ENCODE measurements at regions not wholly inside any gene's neighbourhood (a gene's known extent, or its start where the extent isn't known, plus 50 kb on each side); places are given as distances from the start of the nearest gene placed in this dataset.

GRCh38 chr18:26741758-26742157 is 123.7 kb downstream of the AQP4 start (continued):
- no peak for TF ChIP-seq CTCF (IDR thresholded peaks at IDR 0.05)
- no peak for TF ChIP-seq RAD21 (IDR thresholded peaks at IDR 0.05; ENCODE audit: low read length)
- TF ChIP-seq FOXJ3 (CRISPR knock-in tag; IDR thresholded peaks at IDR 0.05): no peak
- no peak for TF ChIP-seq FOXM1 (IDR thresholded peaks at IDR 0.05; ENCODE audit: low read depth)
- TF ChIP-seq FOSL2 (IDR thresholded peaks at IDR 0.05; ENCODE audit: borderline replicate concordance, low read depth): no peak
- no peak for TF ChIP-seq NRF1 (IDR thresholded peaks at IDR 0.05; ENCODE audit: low read depth, low read length)
- no peak for TF ChIP-seq CHD2 (IDR thresholded peaks at IDR 0.05; ENCODE audit: low read length, partially characterized antibody)
- no peak for TF ChIP-seq YY1 (IDR thresholded peaks at IDR 0.05; ENCODE audit: low read depth)
- TF ChIP-seq REST (IDR thresholded peaks at IDR 0.05; ENCODE audit: low read depth, low read length): no peak
- no peak for TF ChIP-seq ELF1 (IDR thresholded peaks at IDR 0.05)

- Histone ChIP-seq H3F3A (replicated peaks; ENCODE audit: insufficient read depth) (no peaks in the 10 kb centered on the region), H4K20me1 (ENCODE audit: insufficient read depth) (no peaks in the 10 kb centered on the region), H3K9ac (no peak overlapping the region), H3K9me2 (0 out of 2 replicates have a peak, but pooled peaks cover 2% of the 10 kb centered on the region), H3K4me1 (ENCODE audit: control insufficient read depth in 1 of 2, insufficient read depth in 2 of 2, low read depth in 1 of 2, low read length in 1 of 2) (no peaks in the 10 kb centered on the region), H3K27me3 (ENCODE audit: insufficient read depth) (no peaks in the 10 kb centered on the region; the same call in 1 of the 2 replicates), H3K27ac (ENCODE audit: low read depth in 2 of 2, low read length in 1 of 2) (no peak overlapping the region), H2AFZ (ENCODE audit: low read depth) (no peak overlapping the region), H3K4me2 (no peak overlapping the region), H3K79me2 (ENCODE audit: insufficient read depth) (no peaks in the 10 kb centered on the region), H3K9me3 (no peaks in the 10 kb centered on the region), H3K36me3 (replicated peaks in 1 of 2; ENCODE audit: control insufficient read depth in 1 of 2, insufficient read depth in 2 of 2, low read length in 1 of 2) (no peaks in the 10 kb centered on the region), H3K4me3 (ENCODE audit: low read depth in 2 of 2, low read length in 1 of 2) (no peak overlapping the region)
- 41% methylated on average over 1 of the region's 1 CpG for WGBS (ENCODE audit: low lambda C conversion rate)
- no peak for DNase-seq
- CTCF ChIA-PET: interaction anchor here (1.0 kb wide), 1 partner anchor 13 kb away, joined by 3 read pairs; no protein-coding TSS in a partner anchor
- no peak for TF ChIP-seq PBX3 (IDR thresholded peaks at IDR 0.05)
- TF ChIP-seq USF2 (IDR thresholded peaks at IDR 0.05; ENCODE audit: borderline replicate concordance, low read depth, low read length): no peak
- TF ChIP-seq RXRA (IDR thresholded peaks at IDR 0.05; ENCODE audit: borderline replicate concordance, low read depth): no peak
- TF ChIP-seq MXI1 (IDR thresholded peaks at IDR 0.05; ENCODE audit: low read depth, low read length): no peak
- no peak for TF ChIP-seq NFIC (IDR thresholded peaks at IDR 0.05; ENCODE audit: borderline replicate concordance)
- no peak for TF ChIP-seq FOSL2 (IDR thresholded peaks at IDR 0.05; ENCODE audit: borderline replicate concordance, low read depth)
- no peak for TF ChIP-seq FOXM1 (IDR thresholded peaks at IDR 0.05; ENCODE audit: low read depth)
- no peak for TF ChIP-seq EZH2phosphoT487 (IDR thresholded peaks at IDR 0.05; ENCODE audit: borderline replicate concordance, low read depth)
- TF ChIP-seq NRF1 (IDR thresholded peaks at IDR 0.05; ENCODE audit: low read depth, low read length): no peak
- TF ChIP-seq GATA2 (CRISPR knock-in tag; IDR thresholded peaks at IDR 0.05): no peak
- no peak for TF ChIP-seq JUND (IDR thresholded peaks at IDR 0.05)
- POLR2A ChIA-PET: no interaction called here
Measured at GRCh38 chr18:26741048-26741447, 124.5 kb downstream of the AQP4 start.

Measured in SK-N-SH (cell line).